M059J (cell line): ENCODE measurements at regions not wholly inside any gene's neighbourhood (a gene's known extent, or its start where the extent isn't known, plus 50 kb on each side); places are given as distances from the start of the nearest gene placed in this dataset.

Experiments used
- DNase-seq: peaks from one replicate; pipeline ENCODE4 v3.0.0-alpha.2; 2012; ENCODE audit warnings: low read depth

DNA sequence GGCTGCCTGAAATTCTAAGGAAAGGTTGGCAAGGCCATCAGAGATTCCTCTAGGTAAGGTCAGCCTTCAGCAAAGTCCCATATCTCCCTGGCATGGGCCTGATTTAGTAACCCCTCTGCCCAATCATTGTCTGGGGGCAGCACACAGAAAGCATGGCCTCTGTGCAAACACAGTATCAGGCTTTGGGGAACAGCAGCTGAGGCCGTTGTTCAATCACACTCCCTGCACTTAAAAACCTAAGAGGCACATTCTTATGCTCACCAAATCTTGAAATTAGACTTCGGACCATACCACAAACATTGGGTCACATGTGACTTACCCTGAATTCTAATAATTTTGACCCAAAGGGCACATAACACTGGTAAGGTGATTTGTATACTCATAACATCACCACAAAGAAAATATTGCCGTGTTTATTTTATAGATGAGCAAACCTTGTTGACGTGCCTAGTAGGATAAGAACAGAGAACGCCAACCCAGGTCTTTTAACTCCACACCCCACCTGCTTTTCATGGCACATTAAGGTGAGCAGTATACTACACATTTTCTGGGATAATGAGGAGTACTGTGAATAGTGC is 212.7 kb downstream of the HNMT start:
- DNase-seq = no peak

DNA sequence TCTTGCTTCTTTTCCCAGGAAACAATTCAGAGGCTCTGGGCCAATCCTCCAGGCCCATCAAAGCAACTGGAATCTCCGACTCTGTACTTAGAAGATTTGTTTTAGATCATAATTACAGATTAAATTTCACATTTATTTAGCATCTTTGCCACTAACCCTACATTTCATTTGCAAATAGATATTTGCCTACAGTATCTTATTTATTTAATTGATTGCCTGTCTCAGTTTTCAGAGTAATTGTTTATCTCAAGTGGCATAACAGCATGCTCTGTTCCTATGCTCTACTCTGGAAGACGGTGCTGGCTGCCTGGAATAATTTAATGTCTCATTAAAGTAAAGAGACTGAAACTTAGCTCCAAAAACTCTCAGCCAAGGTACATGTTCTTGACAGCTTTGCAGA is 213.4 kb downstream of the HNMT start:
- no peak for DNase-seq

DNA sequence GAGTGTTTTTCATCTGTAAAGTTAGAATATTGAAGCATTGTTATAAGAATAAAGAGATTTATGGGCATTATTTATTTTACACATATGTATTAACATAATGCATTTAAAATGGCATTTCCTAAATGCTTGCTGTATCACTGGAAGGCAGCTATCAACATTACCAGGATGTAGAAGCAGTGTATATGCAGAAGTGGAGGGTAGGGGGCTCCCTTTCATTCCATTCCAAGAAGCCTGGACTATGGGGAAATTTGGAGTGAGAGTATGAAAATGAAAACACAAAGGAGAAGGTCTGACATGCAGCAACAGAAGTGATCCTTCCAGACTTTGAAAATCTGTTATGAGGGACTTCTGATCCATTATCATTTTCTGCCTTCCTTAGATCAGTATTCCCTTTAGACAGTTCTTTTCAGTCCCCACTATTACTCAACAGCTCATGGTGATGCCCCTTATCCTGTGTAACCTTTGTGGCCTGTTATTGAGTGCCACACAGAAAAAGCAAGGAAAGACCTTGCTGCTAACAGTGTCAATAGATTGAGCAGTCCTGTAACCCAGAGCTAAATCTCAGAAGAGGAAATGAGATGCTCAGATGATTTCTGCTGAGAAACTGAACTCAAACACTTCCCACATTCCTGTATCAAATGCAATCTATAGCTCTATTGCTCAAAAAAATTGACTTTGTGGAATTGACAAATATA is 216.6 kb downstream of the HNMT start:
- peak; percentile 2 for DNase-seq

DNA sequence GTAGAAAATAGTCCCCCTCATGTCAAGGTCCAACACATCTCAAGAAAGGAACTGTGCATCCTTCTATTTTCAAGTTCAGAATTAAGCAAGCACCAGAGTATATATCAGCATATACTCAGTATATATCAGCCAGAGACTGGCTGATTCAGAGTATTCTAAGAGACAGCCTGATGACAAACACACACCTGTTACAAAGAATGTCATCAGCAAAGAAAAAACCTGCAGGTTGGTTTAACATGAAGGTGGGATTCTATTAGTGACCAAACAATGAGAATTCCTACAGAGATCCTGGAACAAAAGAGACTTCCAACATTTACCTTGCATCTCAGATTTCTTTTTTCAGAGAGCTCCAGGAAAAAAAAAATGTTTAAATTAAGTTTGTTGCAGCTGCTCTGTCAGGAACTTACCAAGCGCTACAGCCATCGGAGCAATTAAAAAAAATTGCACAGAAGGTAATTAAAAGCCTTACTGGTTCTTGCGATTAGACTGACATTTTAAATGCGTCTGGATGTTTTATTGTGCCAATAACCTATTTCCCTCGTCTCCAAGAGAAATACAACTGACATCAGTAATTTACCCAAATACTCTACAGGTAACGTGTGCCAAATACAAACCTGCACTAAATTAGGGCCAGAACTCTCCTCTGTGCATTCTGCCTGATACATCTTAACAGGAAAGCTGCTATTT is 218.1 kb downstream of the HNMT start:
- no peak for DNase-seq

DNA sequence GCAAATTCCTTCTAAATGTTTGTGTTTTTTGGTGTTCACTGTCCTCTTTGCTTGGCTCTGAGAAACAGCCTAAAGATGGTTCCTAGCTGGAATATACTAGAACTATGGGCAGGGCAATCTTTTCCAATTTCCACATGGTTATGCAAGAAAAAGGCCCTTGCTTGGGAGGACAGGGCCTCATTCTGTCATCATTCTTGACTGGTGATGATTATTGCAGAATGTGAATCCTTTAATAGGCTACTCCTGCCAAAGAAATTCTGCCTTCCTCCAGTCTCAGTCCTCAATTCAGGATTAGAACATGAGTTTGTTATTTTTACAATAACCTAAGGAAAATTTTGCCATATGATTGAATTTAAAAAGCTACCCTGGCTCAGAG is 218.7 kb downstream of the HNMT start:
- DNase-seq = no peak

DNA sequence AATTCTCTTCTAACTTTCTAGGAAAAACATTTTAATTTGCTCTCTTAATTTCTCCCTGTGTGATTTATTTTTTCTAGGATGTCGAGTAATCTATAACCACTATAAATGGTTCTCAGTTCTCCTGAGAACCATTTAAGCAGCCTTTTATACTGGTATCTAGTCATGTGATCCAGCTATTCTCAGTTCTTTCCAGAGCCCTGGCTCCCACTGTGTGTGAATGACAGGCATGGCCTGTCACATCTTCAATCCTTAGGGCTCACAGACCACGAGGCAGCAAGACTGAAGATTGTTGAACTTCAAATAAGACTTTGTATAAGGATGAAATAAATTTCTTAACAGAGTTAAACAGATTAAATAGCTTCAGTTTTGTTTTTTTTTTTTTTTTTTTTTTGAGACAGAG is 219.4 kb downstream of the HNMT start:
- DNase-seq = no peak

DNA sequence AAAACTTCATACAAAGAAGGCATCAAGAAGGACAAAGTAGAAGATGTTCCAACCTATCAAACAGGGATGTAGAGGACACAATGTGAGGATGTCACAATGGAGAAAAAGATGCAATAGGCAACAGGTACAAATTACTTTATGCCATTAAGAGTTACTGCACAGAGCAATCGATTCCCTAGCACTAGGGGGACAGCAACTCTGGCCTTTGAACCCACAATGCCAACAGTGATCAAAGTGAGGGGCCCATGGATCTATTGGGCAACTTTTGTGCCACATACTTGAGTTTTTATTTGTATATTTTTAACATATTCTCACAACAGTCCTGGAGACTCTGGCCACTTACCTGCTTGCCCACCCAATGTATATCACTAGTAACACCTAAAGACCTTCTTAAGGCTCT is 220.2 kb downstream of the HNMT start:
- no peak for DNase-seq

DNA sequence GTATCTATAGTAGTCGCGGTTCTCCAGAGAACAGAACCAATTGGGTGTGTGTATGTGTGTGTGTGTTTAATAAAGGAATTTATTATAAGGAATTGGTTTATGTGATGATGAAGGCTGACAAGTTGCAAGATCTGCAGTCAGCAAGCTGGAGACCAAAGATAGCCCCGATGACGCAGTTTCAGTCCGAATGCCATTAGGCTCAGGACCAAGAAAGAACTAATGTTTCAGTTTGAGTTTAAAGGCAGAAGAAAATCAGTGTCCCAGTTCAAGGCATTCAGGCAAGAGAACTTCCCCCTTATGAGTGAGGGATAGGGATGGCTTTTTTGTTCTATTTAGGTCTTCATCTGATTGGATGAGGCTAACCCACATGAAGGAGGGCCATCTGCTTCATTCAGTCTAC is 221.6 kb downstream of the HNMT start:
- DNase-seq = no peak

DNA sequence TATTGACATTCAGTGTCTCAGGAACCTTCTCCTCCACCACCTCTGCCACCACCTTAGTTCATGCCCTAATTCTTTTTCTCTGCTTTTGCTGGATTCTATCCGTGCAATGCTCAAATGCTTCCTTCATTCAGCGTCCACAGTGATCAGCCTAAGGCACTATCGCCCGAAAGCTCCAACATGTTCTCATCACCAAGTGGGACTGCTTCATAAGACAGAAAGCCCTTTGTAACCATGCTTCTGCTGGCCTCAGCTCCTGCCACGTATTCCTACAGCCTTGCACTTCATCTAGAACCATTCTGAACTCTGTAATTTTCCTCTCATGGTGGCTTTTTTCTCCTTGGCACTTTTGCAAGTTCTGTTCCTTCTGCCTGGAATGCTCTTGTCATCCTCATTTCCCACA is 222.9 kb downstream of the HNMT start:
- no peak for DNase-seq

DNA sequence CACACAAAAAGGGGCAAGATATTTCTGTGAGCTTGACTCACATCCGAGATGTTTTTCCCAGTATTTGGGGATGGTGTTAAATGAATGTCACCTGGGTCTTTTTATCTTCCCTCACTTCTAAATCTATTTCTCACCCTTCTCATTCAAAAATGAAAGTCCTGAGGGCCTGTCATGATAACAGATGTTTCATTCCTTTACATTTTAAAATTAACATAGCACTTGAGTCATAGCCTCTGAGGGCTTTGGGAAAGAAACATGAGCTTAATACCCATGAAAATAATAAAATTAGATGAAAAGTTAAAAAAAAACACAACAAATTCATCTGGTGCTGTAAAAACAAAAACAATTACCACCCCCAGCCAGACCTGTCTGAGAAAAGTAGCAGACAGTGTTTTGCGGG is 226.7 kb downstream of the HNMT start:
- DNase-seq = no peak

DNA sequence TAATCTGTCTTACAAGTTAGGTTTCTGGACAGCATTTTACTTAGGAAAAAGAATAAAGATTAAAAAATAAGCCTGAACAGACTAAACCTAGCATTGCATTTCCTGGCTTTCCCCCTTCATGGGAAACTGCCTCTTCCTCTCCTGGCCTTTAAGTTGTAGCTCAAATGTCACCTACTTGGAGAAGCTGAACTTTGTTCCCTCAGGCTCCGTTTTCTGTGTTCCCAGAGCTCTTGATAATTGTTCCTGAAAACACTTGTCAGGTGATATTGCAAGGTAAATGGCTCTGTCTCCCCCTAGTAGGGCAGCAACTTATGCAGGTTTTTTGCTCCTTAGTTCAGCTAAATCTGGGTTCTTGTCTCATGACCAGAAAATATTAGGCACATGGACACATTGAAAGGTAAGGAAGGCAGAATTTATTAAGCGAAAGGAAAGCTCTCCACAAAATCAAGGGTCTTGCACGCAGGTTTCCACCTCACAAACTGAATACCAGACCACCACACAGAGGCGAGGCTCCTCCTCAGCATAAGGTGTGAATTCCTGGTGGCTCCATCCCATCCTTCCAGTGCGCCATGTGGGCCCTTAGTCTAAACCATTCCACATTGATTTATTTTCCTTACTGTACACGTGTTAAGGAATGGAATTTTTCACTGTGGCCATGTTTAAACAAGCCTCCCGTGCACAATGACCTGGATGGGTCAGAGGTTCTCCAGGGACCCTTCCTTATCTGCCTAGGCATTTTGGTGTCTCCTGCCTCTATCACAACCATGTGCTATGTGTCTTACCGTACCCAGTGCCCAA is 229.3 kb downstream of the HNMT start:
- no peak for DNase-seq

DNA sequence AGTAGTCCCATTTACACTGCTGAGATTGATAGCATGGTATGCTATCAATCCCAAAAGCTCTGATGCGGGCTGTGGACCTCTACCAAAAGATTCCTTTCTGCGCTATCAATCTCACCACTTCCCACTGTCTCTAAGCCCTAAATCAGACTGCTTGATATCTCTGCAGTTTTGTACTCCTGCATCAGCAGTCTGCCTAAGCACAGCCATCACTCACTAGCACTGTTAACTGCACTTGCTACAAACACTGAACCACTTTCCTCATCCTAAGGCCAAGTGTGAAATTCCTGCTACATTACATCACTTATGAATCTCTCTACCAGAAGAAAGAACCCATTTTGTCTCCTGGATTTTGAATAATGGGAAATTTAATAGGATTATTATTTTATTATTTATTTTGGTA is 237.0 kb downstream of the HNMT start:
- peak; percentile 16 for DNase-seq

DNA sequence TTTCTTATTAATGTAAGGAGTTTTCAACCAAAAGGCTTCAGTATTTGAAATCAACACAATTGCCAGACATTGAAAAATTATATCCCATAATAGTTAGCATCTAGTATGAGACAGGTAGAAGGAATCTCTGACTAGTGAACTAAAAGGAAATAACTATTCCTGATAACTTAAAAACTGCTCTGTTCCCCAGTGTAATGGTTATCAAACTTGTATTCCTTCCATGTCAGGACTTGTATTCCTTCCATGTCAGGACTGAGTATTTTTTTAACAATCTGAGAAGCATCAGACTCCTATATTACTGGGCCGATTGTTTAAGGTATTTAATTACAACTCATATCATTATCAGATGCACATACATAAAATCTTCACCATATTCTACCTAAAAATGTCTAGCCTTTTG is 238.5 kb downstream of the HNMT start:
- DNase-seq = no peak

DNA sequence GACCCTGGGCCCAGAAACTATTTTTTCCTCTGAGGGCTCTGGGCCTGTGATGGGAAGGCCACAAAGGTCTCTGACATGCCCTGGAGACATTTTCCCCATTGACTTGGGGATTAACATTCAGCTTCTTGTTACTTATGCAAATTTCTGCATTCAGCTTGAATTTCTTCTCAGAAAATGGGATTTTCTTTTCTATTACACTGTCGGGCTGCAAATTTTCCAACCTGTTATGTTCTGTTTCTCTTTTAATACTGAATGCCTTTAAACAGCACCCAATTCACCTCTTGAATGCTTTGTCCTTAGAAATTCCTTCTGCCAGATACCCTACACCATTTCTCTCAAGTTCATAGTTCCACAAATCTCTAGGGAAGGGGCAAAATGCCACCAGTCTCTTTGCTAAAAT is 241.0 kb downstream of the HNMT start:
- no peak for DNase-seq

DNA sequence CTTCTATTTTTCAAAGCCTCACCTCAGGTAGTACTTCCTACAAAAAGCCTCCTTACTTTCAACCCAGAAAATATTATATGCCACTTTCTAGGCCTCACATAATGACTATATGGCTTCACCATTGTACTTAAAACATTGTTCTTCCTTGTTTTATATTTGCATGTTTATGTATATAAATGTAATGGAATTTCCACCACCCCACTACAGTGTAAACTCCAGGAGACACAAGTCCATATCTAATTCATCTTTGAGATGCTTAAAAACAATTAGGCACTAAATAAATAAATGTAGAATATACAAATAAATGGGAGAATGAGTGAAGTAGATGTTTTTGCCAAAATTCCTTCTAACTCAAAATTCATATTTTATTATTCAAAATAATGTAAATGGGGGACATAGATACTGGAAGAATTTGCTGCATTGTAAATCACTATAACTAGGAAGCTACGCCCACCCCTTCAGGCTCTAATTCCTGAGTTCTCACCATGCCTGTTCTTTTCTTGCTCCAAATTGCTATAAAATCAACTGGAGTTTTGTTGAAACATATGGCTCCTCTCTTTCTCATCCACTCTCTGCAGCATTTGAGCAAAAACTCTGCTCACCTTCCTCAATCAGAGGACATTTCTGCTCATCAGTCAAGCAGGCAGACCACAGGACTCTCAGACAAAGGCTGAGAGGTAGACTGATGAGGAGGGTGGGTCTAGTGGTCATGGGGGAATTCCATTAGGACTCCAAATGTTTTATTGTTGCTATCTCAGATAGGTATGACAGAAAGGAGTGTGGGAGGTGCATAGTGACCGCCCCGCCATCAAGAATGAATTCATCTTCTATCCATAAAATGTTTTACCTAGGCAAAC is 243.0 kb downstream of the HNMT start:
- DNase-seq = no peak

DNA sequence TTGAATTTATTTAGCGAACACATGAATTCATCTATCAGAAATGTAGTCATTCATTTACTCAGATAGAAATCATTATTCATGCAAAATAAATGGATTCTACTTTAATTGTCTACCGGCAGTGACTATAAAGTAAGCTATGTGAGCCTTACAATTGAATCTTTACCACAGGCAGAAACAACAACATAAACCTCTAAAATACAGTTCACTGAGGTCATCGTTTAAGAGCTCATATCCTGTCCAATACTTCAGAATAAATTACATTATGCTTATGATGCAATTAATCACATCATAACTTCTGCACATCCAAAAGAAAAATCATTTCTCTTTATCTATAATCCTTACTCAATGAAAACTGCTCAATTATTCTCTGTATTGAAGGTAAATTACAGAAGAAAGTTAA is 244.7 kb downstream of the HNMT start:
- DNase-seq = peak; percentile 45

DNA sequence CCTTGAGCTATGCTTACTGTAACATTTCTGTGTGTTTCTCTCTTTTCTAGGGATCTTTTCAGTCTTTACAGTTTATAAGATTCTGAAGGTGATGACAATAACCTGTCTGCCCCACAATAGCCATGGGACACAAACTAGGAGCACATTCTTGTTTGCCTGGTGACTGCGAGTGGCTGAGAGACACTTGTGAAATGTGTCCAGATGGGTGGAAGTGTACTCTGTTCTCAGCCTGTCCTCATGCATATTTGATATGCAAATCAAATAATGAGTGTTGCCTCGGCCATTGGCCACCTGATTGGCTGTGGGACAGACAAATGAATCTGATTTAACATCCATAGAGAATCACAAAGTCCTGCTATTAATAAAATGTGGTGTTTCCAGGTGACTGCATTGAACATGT is 246.2 kb downstream of the HNMT start:
- DNase-seq = no peak

DNA sequence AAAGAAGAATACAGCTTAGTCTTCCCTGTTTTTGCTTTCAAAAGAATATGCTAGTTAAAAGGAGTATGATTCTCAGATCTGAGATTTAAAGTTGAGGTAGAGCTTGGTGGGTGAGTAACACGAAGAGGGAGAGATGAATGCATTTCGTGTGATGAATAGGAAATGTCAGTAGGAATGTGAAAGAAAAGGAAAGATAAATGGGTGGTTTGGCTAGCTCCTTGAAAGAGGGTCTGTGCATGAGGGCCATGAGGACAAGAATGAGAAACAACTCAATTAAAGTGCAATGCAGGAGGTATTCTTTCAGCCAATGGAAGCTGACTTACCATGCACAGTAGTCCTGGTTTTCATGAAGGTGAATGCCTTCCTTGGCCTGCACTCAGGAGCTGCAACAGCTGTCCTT is 248.2 kb downstream of the HNMT start:
- peak; percentile 3 for DNase-seq

DNA sequence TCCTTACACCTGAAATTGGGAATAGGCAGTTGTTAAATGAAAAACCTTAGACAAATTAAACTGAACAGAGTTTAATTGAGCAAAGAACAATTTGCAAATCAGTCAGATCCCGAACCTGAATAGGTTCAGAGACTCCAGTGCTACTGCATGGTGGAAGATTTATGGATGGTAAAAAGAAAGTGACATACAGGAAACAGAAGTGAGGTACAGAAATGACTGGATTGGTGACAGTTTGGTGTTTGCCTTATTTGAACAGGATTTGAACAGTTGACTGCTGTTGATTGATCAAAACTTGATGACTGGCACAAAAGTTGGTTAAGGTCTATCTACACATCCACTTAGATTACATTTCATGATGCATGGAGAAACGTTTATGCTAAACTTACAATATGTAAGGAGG is 248.8 kb downstream of the HNMT start:
- no peak for DNase-seq

DNA sequence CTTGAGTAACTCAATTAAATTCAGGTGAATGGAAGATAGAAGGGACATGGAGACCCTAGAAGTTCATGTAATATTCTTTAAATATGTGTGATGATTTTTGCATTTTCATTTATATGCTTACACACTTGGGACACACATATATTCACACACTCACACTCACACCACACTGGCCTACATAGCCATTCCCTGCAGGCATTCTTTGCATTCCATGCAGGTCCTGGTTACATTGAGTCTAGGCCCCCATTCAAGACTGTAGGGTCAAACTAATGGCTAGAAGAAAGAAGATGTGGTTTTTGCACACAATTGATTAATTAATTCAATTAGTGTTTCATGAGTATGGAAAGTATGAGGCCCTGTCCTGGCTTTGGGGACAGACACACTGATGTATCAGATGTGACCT is 249.4 kb downstream of the HNMT start:
- DNase-seq = no peak

DNA sequence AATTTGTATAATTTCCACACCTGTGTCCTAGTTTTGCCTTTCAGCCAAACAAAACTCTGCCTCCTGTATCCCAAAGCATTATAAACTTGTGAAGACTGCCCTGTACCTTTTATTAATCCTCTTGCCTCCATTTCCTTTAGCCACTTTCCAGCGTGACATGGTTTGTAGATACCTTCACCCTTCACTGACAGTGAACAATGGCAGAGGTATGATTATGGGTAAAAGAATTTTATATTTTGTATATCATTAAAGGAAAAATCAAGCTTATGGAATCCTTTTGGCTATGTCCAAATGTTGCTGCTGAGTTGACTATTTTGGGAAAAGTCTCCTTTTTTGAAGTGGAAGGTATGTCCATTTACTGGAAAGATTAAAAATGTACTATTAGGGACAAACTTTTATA is 251.7 kb downstream of the HNMT start:
- DNase-seq = no peak

DNA sequence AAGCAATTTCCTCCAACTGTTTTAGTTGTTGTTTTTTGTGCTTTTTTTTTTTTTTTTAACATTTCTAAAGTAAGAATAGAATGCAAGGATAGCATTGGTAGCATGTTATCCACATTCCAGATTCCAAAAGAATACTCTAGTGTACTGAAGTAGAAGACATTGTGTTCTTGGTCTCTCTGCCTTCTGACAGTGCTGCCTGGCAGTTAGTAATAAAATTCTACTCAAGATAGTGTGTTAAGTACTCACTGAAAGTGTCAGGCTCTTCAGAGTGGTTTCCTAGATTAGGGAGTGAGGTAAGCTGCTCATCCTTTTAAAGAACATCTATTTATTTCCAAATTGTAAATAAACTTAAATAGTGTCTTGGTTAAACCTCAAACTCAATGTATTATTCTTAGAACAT is 253.7 kb downstream of the HNMT start:
- DNase-seq = no peak
